Small intestine (tissue), 7 donors: ENCODE measurements at regions not wholly inside any gene's neighbourhood (a gene's known extent, or its start where the extent isn't known, plus 50 kb on each side); places are given as distances from the start of the nearest gene placed in this dataset.
A peak's percentile ranks its signal among the peaks of the same experiment; 100 is the strongest.

Experiments used
- DNase-seq, 2 donors: peaks; one replicate each; pipeline versions ENCODE4 v3.0.0 to v3.0.0-alpha.2; 2013
- FAIRE-seq: peaks from 2 replicates; lab custom pipeline; 2012; peaks lifted over from hg19 to GRCh38; lab: Jason Lieb, UNC
- H3K27ac ChIP-seq, 3 donors: one replicate each; pipeline ENCODE4 v1.5.1; 2013; ENCODE audit warnings: low read length in 2 of 3, mild to moderate bottlenecking in 2 of 3, control low read depth in 1 of 3, inconsistent platforms in 1 of 3, low read depth in 1 of 3, moderate library complexity in 1 of 3
- H3K27me3 ChIP-seq, 3 donors: one replicate each; pipeline ENCODE4 v1.6.1; 2013; ENCODE audit warnings: low read length in 3 of 3, inconsistent platforms in 1 of 3; ENCODE audit not compliant: control insufficient read depth in 3 of 3, insufficient read depth in 3 of 3
- H3K36me3 ChIP-seq, 3 donors: one replicate each; pipeline ENCODE4 v1.6.1; 2013; ENCODE audit warnings: low read length in 3 of 3, inconsistent platforms in 1 of 3, low read depth in 1 of 3, mild to moderate bottlenecking in 1 of 3, moderate library complexity in 1 of 3; ENCODE audit not compliant: control insufficient read depth in 3 of 3, insufficient read depth in 2 of 3
- H3K4me1 ChIP-seq, 3 donors: one replicate each; pipeline ENCODE4 v1.6.1; 2013; ENCODE audit warnings: low read length in 2 of 3, inconsistent platforms in 1 of 3, low read depth in 1 of 3, mild to moderate bottlenecking in 1 of 3, moderate library complexity in 1 of 3; ENCODE audit not compliant: control insufficient read depth in 3 of 3, insufficient read depth in 2 of 3
- H3K4me3 ChIP-seq, 3 donors: one replicate each; pipeline ENCODE4 v1.5.1; 2013; ENCODE audit warnings: low read length in 3 of 3, control low read depth in 1 of 3, inconsistent platforms in 1 of 3, low read depth in 1 of 3, mild to moderate bottlenecking in 1 of 3, moderate library complexity in 1 of 3
- H3K9me3 ChIP-seq, 2 donors: one replicate each; pipeline ENCODE4 v1.6.1; 2013; ENCODE audit warnings: low read depth in 1 of 2, low read length in 1 of 2; ENCODE audit not compliant: control insufficient read depth in 2 of 2, insufficient read depth in 1 of 2
- WGBS, 3 donors: extraction: QIAGEN DNeasy Blood & Tissue Kit; methylation state at CpG; one replicate each; pipeline ENCODE4 v1.1.7; 2013; 5-methylcytosine and 5-hydroxymethylcytosine counted together
- donor health status: healthy with polysubstance abuse.
- donor health status: control.
- donor health status: control.
- donor health status: Bipolar disorder and iron deficiency.
- donor health status: healthy.

- no peaks in the 10 kb centered on the region for H3K36me3 ChIP-seq
- FAIRE-seq = no peak
- 86 to 100% (median 91%) methylated on average over 2 of the region's 2 CpGs for WGBS, 3 donors
- H3K4me3 ChIP-seq = no peak overlapping the region
- no peak overlapping the region for H3K27ac ChIP-seq
- H3K27me3 ChIP-seq = no peaks in the 10 kb centered on the region
- H3K9me3 ChIP-seq = no peaks in the 10 kb centered on the region
- no peak for DNase-seq
- H3K4me1 ChIP-seq = no peaks in the 10 kb centered on the region
Measured at GRCh38 chr12:88884600-88884999, 304.3 kb upstream of the KITLG start.

GRCh38 chr12:88882662-88883061, 302.4 kb upstream of the KITLG start:
- FAIRE-seq (no peak), DNase-seq (no peak)
- H3K4me3 ChIP-seq = no peak overlapping the region
- H3K4me1 ChIP-seq = no peaks in the 10 kb centered on the region
- no peaks in the 10 kb centered on the region for H3K36me3 ChIP-seq
- WGBS, 3 donors = 73 to 90% (median 85%) methylated on average over 1 of the region's 1 CpG
- no peaks in the 10 kb centered on the region for H3K27me3 ChIP-seq
- H3K27ac ChIP-seq = no peak overlapping the region
- no peaks in the 10 kb centered on the region for H3K9me3 ChIP-seq

GRCh38 chr12:88880051-88880450, 299.8 kb upstream of the KITLG start:
- H3K27ac ChIP-seq = no peak overlapping the region
- H3K9me3 ChIP-seq = no peaks in the 10 kb centered on the region
- DNase-seq (no peak), FAIRE-seq (peak; percentile 41)
- H3K4me1 ChIP-seq = no peaks in the 10 kb centered on the region
- H3K27me3 ChIP-seq = no peaks in the 10 kb centered on the region
- H3K36me3 ChIP-seq = no peaks in the 10 kb centered on the region
- 82 to 85% (median 85%) methylated on average over 2 of the region's 2 CpGs for WGBS, 3 donors
- H3K4me3 ChIP-seq = no peak overlapping the region

DNA sequence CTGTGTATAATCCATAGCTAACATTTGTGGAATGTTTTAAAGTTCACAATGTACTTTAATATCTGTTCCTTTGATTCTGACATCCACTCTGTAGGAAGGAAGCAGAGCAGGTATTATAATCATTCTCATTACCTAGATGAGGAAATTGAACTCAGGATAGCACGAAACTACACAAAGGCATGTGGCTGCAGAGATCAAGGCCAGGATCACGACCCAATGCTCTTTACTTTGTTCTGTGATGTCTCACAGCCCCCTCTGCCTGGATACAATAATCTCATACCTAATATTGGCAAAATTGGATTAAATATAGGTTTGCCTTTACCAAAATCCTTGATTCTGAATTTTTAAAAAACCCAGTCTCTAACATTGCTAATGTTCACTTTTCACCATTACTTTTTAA, 298.0 kb upstream of the KITLG start:
- Histone ChIP-seq H3K4me3 (no peak overlapping the region), H3K27me3 (no peaks in the 10 kb centered on the region), H3K27ac (no peak overlapping the region), H3K36me3 (no peaks in the 10 kb centered on the region), H3K4me1 (no peaks in the 10 kb centered on the region), H3K9me3 (no peaks in the 10 kb centered on the region)
- FAIRE-seq = no peak
- WGBS, 3 donors = 72 to 77% (median 73%) methylated on average over 2 of the region's 2 CpGs
- no peak for DNase-seq

- H3K36me3 ChIP-seq = no peaks in the 10 kb centered on the region
- FAIRE-seq (no peak), DNase-seq (no peak)
- no peaks in the 10 kb centered on the region for H3K27me3 ChIP-seq
- 89 to 93% (median 93%) methylated on average over 2 of the region's 2 CpGs for WGBS, 3 donors
- H3K4me3 ChIP-seq = no peak overlapping the region
- H3K4me1 ChIP-seq = no peaks in the 10 kb centered on the region
- H3K27ac ChIP-seq = no peak overlapping the region
- no peaks in the 10 kb centered on the region for H3K9me3 ChIP-seq
Measured at GRCh38 chr12:88876857-88877256, 296.6 kb upstream of the KITLG start.

GRCh38 chr12:88870000-88870737, 289.9 kb upstream of the KITLG start:
- no peaks in the 10 kb centered on the region for H3K36me3 ChIP-seq
- H3K27ac ChIP-seq = no peak overlapping the region
- H3K27me3 ChIP-seq = no peaks in the 10 kb centered on the region
- FAIRE-seq = no peak
- H3K4me1 ChIP-seq = no peaks in the 10 kb centered on the region
- 42 to 52% (median 48%) methylated on average over 3 of the region's 3 CpGs for WGBS, 3 donors
- no peak for DNase-seq
- no peaks in the 10 kb centered on the region for H3K9me3 ChIP-seq
- no peak overlapping the region for H3K4me3 ChIP-seq

- no peak for FAIRE-seq
- no peaks in the 10 kb centered on the region for H3K36me3 ChIP-seq
- H3K4me3 ChIP-seq = no peak overlapping the region
- no peaks in the 10 kb centered on the region for H3K9me3 ChIP-seq
- H3K4me1 ChIP-seq = no peaks in the 10 kb centered on the region
- H3K27me3 ChIP-seq = no peaks in the 10 kb centered on the region
- DNase-seq = no peak
- H3K27ac ChIP-seq = no peak overlapping the region
Measured at GRCh38 chr12:88868050-88868449, 287.8 kb upstream of the KITLG start.

DNA sequence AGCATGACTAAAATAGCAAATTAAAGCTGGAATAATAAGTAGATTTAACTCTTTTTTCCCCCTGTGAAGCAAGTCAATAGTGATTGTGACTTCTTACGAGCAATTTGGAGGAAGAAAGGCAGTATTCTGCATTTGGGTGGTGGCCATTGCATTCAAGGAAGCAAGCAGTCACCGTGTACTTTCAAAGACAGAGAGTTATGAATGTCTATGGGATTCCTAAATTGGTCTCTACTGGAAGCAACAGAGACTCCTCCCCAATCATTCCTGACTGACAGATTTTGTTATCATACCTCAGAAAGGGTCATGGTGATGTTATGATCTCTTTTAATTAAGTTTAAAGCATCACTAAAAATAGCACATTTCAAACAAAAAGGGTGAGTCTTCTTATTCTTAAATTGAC, 287.2 kb upstream of the KITLG start:
- 72 to 75% (median 74%) methylated on average over 2 of the region's 2 CpGs for WGBS, 3 donors
- Histone ChIP-seq H3K27me3 (no peaks in the 10 kb centered on the region), H3K27ac (no peak overlapping the region), H3K36me3 (no peaks in the 10 kb centered on the region), H3K9me3 (no peaks in the 10 kb centered on the region), H3K4me1 (no peaks in the 10 kb centered on the region), H3K4me3 (no peak overlapping the region)
- no peak for FAIRE-seq
- no peak for DNase-seq

- no peaks in the 10 kb centered on the region for H3K27me3 ChIP-seq
- DNase-seq (no peak), FAIRE-seq (no peak)
- 81 to 91% (median 89%) methylated on average over 4 of the region's 4 CpGs for WGBS, 3 donors
- no peak overlapping the region for H3K4me3 ChIP-seq
- no peaks in the 10 kb centered on the region for H3K36me3 ChIP-seq
- no peaks in the 10 kb centered on the region for H3K4me1 ChIP-seq
- H3K27ac ChIP-seq = no peak overlapping the region
- H3K9me3 ChIP-seq = no peaks in the 10 kb centered on the region
Measured at GRCh38 chr12:88866881-88867280, 286.6 kb upstream of the KITLG start.
